ENCODE measurements at regions not wholly inside any gene's neighbourhood (a gene's known extent, or its start where the extent isn't known, plus 50 kb on each side); places are given as distances from the start of the nearest gene placed in this dataset.

DNA sequence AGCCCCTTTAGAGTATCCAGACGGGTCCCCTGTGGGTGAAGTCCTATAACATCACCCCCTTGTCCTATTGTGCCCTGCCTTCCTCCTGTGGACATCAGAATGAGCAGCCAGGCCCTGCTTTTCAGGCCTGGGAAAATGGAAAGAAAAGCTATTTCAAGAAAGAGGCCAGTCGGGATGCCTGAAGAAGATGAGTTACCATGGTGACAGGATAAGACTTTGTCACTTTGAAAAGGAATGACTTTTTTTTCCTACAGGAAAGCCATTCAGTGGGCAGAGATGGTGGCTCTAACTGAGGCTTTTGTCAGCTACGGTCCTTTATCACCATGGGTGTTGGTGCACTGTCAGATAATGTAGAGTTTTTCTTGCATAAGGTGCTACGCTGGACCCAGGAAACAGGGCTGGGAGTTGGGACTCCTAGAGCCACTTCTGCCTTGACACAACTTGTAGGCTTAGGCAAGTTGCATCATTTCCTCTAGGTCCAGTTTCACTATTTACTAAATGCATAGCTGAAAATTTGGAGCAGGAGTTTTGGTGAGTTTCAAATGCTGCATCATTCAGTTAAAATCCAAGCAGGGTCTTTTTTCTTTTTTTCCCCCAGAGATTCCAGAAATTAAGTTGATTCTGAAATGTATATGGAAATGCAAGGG, 179.0 kb upstream of the ADRA1D start:
- no peak for DNase-seq

DNA sequence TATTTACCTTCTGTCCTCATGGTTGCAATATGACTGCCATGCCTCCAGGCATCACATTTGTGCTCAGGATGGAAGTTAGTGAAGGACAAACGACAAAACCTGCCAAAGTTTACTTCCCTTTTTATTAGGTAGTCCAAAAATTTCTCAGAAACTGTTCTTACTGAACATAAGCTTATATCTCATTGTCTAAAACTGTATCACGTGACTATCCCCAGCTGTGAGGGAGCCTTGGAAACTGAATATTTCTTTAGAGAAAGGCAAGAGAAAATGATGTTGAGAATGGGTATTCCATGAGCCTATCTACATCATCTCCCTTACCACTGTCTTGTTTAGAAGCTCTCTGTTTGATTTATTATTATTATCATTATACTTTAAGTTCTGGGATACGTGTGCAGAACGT, 169.1 kb upstream of the ADRA1D start:
- DNase-seq: no peak

DNA sequence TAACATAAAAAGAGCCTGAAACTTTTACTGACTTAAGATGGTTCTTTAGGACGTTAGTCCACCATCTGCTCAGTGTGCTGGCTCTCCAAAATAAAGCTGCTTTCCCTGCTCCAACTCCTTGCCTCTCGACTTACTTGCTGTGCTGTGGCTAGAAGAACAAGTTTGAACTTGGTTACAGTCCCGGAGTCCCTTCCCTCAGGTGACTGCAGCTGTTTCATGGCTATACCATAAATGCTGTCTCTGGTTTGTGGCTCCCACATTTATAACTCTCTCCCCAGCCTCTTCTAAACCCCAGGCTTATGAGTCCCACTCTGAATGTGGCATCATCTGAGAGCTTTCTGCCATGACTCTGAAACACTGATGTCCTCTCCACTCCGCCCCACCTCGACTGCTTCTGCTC, 166.2 kb upstream of the ADRA1D start:
- DNase-seq: no peak

DNA sequence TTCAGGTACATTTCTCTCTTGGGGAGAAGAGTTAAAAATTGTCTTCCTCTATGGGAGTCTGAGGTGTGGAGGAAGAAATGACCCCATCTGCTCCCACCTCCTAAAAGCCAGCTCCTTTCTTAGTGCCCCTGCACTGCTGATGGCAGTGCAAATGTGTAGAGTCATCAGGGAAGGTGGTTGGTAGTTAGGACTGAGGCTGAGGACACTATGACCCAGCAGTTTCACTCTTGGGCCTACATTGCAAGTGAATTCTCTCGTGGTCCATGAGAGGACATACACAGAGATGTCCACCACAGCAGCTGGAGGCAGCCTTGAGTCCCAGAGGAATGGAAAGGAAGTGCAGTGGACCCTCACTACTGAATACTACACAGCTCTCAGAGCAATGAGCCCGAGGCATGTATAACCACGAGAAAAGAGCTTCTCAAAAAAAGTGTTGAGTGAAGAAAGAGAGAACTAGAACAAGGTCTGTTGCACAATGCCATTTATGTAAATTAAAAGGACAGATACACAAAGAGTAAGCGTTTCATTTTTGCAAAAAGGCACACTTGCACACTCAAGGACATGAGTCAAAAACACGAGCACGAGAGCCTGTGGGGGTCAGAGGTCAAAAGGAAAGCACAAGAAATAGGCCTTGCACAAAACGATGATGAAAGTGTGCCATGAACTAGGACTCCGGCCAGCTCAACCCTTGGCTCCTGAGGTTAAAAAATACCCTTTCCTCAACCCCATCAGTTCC, 164.4 kb upstream of the ADRA1D start:
- DNase-seq: no peak

DNA sequence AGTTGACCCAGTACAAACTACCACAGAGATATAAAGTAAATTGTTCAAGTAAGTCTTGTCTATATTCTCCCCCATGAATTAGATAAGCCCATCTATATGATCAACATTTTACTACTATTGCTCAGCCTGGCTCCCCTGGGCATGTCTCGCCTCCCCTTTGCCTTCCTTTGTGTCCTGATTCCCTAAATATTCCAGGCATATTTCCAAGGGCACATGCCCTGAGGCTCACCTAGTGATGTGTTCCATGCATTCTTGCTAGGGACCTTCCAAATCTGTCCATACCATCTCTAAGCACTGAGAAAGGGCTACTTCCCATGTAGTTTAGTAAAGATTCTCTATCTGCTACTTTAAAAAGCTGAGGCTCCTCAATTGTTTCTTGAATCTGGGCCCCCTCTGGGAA, 163.1 kb upstream of the ADRA1D start:
- no peak for DNase-seq

DNA sequence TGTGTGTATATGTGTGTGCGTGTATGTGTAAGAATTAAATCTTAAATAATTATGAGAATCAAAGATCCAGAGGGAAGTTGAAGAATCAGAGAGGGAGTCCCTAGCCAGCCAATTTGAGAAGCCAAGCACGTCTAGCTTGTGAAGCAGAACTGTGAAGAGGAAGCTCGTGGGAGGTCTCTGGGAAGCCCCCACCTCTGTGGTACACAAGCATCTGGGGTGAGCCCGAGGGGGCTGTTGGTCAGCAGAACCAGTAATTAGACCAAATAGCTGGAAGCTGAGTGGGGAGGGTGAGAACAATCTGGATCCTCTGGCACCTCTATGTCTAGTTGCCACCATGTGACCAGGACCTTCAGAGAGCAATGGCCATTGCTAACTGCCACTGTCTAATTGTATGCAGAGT, 162.7 kb upstream of the ADRA1D start:
- no peak for DNase-seq

DNA sequence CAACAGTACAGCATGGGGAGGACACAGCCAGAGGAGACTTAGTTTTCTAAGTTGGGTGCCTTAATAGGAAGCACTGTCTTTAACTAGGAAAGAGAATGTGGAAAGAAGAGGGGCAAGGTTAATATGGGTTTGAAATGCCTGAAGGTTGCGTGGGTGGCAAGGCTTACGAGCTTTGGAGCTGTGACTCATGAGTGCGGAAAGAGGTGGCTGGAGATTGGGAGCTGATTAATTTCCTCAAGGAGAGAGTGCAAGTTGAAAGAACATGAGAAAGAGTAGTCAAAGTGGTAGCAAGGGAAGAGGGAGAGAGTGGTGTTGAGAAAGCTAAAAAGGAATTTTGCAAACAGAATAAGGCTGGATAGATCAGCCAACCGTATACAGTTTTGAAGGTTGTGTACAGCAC, 157.5 kb upstream of the ADRA1D start:
- no peak for DNase-seq

DNA sequence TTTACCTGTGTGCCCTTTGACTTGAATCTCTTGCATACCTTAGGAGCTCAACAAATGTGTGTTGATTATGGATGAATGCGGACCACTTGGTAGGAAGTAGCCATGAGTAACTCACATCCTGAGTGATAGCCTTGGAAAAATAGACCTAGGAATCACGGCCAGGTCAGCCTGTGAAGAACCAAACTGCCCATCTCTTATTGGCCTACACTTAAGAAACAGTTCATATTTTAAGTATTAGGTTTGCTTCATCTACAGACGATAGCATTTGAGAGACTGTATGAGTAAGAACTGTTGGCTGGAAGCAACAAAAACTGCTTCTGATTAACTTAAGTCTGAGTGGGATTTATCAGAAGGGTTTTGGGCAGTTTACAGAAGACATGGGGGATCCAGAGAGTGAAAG, 152.5 kb upstream of the ADRA1D start:
- no peak for DNase-seq

DNA sequence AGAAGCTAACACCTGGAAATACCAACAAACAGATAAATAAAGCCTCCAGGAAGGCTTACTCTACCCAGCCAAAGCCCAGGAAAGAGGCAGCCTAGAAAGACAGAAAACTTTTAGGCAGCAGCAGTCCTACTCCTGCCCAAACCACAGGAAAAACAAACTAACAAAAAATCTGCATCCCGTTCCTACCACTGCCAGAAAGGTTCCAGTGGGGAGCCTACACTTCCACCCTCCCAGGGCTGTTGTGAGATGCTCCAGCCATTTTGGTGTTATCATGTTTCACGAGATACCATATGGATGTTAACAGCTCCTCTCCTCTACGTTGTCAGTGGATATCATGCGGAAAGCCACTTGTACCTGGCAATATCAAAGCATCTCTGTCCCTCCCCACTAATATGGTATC, 135.9 kb upstream of the ADRA1D start:
- no peak for DNase-seq

DNA sequence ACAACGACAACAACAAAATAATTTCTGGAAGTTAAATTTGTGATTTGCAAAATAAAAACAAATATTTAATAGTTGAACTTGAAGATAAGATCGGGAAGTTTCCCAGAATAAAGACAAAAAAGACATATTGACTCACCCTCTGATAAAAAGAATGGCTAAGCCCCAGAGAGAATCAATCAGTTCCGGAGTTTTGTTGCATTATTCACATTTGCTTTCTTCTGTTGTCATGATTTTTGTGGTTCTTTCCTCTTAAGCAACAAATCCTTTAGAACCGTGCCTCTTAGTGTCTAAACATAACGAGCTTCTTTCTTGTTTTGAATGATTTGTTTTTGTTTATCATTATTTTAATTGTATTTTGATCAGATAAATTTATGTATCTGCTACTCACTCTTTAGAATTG, 134.9 kb upstream of the ADRA1D start:
- DNase-seq: no peak

DNA sequence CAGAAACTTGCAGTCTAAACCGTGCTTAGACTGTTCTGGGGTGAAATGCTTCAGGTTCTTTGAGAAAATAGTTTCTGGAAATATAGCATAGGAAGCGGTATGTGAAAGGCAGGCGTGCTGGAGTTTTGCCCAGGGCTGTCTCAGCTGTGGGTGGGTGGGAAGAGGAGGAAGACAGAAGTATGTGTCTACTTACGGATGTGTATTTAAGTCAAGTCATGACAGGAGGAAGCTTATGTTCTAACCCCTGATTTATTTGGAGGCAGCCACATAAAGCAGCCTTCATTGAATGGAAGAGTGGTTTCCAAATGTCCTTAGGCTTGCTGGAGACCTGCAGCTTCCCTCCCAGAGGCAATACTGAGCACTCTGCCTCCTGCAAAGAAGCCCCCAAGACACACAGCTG, 126.8 kb upstream of the ADRA1D start:
- no peak for DNase-seq

DNA sequence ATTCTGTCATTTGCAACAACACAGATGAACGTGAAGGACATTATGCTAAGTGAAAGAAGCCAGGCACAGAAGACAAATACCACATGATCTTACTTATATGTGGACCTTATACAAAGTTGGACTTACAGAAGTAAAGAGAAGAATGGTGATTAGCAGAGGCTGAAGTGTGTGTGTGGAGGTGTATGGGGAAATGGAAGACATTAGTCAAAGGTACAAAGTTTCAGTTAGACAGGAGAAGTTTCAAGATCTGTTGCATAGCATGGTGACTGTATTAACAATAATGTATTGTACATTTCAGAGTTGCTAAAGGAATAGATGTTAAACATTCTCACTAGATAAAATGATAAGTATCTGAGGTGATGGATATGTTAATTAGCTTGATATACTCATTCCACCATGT, 124.4 kb upstream of the ADRA1D start:
- DNase-seq: no peak

DNA sequence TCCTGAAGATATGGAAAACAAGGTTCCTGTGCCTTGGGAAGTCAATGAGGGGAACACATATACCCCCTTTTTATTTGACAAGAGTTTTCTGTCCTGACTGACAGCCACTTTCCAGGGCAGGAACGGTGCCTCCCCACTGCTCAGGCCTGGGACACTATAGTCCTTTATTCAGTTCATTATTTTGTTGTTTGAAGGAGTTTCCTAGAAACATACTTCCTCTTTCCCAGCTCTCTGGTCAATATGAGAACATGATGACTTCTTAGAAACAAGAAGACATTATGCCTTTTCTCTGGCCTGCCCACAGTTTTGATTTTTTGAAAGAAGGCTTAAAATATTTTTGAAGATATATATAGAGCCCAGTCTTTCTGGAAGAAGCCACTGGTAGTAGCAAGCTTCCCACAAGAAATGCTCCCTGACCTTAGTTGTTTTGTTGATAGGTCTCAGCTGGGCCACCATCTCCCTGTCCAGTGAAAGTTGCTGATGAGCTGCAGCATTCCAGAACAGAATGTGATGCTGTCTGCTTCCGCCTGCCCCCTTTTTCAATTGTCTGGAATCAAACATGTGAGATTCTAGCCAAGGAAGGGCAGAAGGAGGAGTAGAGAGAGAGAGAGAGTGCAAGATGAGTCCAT, 122.7 kb upstream of the ADRA1D start:
- no peak for DNase-seq

DNA sequence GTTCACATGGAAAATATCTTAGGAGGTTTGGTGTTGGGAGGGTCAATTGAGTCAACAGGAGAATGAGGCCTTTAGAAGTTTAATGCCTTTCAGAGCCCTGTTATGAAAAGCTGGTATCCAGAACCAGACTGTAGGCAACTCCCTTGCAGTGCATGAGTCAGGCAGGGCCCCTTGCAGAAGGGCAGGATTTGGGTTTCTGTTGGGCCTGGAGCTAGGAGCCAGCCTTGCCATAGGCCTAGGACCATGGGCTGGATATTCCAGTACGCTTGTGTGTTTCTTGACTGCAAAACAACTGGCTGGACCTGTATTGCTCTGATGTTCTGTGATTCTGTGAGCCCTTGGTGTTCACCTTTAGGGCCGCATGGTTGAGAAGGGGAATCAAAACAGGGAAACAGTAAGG, 121.8 kb upstream of the ADRA1D start:
- no peak for DNase-seq

DNA sequence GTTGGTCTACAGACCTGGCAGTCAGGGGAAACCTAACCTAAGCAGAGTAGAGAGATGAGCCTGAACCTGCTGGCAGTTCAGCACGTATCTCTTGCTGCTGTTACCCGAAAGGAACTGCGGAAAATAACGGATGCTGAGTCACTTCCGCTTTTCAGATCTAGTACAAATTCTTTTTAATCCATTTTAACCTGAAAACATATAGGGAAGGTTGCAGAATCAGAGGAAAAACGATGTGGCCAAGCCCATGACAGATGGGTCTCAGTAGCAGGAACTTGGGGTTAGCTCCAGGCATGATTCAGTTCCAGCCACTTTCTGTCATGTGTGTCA, 120.7 kb upstream of the ADRA1D start:
- no peak for DNase-seq

DNA sequence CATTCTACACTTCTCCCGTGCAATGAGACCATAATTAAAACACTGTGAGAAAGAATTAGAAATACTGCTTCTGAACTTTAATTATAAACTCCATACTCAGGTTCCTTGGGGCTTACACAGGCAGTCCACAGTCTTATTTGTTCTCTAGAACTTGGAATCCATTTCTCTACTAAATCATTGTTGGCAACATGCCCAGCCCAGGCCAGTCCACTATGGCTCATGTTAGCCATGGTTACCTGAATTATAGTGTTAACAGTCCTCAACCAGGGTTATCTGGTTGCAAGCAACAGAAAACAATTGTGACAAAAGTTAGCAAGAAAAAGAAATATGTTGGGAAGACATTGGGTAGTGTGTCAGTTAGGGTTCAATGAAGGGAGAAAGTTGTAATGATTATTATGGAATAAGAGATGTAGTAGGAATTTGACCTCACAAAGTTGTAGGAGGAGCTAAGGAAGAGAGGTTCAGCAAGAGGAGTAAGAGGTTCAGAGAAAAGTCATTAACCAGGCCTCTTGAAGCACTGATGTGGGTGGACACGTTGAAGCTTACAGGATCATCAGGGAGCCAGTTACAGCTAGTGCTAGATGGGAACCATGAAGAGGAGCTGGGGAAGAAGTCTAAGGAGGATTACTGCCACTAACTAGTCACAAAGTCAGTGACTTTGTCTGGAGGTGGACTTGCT, 120.2 kb upstream of the ADRA1D start:
- no peak for DNase-seq

DNA sequence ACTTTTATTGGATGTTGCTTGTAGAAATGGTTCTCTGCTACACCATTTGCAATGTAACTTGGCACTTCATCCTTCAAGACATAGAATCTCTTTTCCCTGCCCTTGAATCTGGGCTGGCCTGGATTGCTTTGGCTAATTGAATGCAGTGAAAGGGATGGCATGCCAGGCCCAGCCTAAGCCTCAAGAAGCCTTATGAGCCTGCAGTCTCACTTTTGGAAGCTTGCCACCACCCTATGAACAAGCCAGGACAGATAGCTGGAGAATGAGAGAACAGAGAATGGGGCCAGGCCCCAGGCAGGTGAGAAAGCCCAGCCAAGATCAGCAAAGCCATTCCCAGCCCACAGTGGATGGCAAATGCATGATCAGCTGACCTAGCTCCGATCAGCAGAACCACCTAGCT, 117.0 kb upstream of the ADRA1D start:
- no peak for DNase-seq

DNA sequence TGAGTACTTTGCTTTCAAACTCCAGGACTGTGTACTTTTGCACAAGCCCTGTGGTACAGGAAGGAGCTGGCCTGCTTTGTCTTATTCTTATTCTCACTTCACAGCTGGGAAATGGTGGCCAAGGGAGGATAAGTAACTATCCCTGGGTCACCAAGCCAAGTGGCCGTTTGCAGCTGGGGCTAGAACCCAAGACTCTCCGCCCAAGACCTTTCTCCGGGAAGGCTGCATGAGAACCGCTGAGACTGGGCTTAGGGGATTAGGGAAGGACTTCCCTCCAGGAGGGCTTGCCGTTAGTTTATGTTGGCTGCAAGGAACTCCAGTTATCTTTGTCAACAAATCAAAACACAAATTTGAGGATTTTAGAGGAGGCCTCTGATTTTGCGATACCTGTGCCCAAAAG, 109.5 kb upstream of the ADRA1D start:
- DNase-seq: no peak

DNA sequence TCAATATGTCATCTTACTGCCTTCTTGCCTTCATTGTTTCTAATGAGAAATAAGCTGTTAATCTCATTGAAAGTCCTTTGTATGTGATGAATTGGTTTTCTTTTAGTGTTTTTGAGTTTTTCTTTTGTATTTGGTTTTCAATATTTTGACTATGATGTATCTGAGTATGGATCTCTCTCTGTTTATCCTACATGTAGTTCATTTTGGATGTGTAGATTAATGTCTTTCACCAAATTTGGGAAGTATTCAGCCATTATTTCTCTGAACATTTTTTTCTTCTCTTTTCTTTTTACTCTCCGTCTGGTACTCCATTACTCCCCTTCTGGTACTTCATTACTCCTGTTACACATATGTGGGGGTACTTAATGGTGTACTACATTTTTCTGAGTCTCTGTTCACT, 103.3 kb upstream of the ADRA1D start:
- no peak for DNase-seq

DNA sequence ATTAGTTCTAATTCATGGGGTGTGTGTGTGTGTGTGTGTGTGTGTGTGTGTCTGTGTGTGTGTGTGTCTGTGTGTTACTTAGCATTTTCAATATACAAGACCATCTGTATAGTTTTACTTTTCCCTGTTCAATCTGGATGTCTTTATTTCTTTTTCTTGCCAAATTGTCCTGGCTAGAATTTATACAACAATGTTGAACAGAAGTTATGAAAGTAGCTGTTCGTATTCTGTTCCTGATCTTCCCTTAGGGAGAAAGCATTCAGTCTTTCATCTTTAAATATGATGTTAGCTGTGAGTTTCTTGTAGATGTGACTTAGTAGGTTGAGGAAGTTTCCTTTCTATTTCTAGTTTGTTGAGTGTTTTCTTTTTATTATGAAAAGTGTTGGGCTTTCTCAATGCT, 101.0 kb upstream of the ADRA1D start:
- DNase-seq: no peak

DNA sequence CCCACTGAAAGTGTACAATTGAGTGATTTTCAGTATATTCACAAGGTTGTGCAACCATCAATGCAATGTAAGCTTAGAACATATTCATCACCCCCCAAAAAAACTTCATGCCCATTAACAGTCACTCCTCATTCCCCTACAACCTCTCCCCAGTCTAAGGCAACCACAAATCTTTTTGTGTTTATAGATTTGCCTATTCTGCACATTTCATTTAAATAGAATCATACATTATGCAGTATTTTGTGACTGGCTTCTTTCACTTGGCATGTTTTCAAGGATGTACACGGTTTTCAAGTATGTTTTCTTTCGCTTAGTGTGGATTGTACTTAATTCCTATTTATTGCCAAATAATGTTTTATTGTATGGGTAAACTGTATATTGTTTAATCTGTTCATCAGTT, 95.6 kb upstream of the ADRA1D start:
- DNase-seq: no peak

DNA sequence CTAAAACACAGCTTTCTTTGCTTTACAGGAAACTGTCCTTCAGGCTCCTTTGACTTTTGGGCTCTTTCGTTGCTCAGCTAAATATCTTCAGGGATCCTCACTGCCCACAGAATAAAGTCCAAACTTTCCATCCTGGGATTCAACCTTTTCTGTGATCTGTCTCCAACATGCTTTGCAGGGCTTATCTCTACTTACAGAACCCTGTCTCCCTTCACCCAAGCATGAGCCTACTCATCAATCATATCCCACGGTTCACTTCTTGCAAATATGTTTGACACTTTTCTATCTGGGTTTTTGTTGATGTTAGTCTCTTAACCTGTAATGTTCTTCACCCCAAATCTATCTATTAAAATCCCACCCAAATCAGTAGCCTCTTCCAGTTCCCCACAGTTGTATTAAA, 93.5 kb upstream of the ADRA1D start:
- DNase-seq: no peak

DNA sequence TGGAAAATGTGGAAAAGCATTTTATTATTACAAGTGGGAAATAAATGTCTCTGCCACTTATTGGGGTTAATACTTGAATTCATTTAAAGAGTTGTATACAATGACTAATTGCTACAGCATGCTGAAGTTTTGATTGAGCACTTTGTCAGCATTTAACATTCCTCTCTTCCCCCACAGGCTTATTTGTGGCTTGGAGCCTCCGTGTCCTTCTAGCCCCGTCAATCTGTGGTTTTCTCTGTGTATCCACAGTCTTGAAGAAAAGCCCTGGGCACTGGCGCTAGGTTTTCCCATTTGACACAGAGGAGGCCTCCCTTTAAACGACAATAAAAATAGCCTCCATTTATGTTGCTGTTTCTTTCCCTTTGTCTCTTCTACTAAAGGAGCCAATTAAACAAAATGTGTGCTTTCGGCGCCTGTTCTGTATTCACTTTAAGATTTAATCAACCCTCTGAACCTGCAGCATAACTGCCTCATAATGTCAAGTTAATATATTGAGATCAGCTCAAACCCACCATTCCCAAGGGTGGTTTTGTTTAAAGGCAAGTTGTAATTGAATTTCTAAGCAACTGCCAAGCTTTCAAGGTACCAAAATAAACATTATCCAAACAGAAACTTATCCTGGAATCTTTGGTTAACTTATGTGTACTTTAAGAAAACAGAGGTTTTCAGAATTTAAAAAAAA, 92.9 kb upstream of the ADRA1D start:
- DNase-seq: no peak

DNA sequence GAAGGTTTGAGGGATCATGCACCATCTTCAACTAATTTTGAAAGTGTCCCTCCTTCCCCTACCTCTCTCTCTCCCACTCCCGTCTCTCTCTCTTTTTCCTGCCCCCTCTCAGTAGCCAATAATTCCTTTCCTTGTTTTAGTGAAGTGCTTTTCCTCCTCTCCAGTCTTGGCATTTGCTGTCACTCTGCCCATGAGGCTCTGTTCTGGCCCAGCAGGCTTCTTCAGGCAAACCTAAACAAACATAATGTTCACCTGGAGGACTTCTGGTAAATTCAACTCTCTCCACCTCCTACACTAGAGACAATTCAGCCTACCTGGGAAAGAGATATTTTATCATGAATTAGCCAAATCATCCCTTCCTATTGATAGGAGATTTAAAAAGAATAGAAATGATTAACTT, 86.6 kb upstream of the ADRA1D start:
- DNase-seq: no peak
